Fibroblast of lung (primary cell): ENCODE measurements at regions not wholly inside any gene's neighbourhood (a gene's known extent, or its start where the extent isn't known, plus 50 kb on each side); places are given as distances from the start of the nearest gene placed in this dataset.

Experiments
- DNase-seq, 2 donors: peaks; one replicate each; pipeline versions ENCODE4 v3.0.0 to v3.0.0-alpha.2; 2010; ENCODE audit warnings: low read depth in 2 of 2
- H2AFZ ChIP-seq: 2 replicates; pipeline ENCODE4 v1.5.1; 2012; ENCODE audit warnings: low read length, control low read depth, inconsistent platforms
- H3K27ac ChIP-seq: 2 replicates; pipeline ENCODE4 v1.5.1; 2011; ENCODE audit warnings: low read length, control low read depth; ENCODE audit not compliant: insufficient read depth
- H3K27me3 ChIP-seq: 2 replicates; pipeline ENCODE4 v1.5.1; 2011; ENCODE audit warnings: mild to moderate bottlenecking, low read length; ENCODE audit not compliant: control insufficient read depth, insufficient read depth
- H3K36me3 ChIP-seq: 2 replicates; pipeline ENCODE4 v1.5.1; 2011; ENCODE audit warnings: low read length; ENCODE audit not compliant: control insufficient read depth, insufficient read depth
- H3K4me1 ChIP-seq: 2 replicates; pipeline ENCODE4 v1.5.1; 2011; ENCODE audit warnings: low read length; ENCODE audit not compliant: control insufficient read depth, insufficient read depth; ENCODE audit errors: extremely low read depth
- H3K4me2 ChIP-seq: 2 replicates; pipeline ENCODE4 v1.5.1; 2011; ENCODE audit warnings: low read length, control low read depth; ENCODE audit not compliant: insufficient read depth; ENCODE audit errors: extremely low read depth
- H3K4me3 ChIP-seq, 4 experiments: fragments of 200-600 bp in 1 of 4; sonication (generic) in 1 of 4; replicated peaks in 1 of 4; 2 replicates each; pipeline ENCODE4 v1.5.1; 2011 to 2016; ENCODE audit warnings: low read length in 4 of 4, low read depth in 3 of 4, mild to moderate bottlenecking in 3 of 4, control low read depth in 2 of 4, inconsistent platforms in 1 of 4, mixed read lengths in 1 of 4; ENCODE audit not compliant: insufficient read depth in 1 of 4; ENCODE audit errors: control extremely low read depth in 1 of 4
- H3K79me2 ChIP-seq: 2 replicates; pipeline ENCODE4 v1.5.1; 2012; ENCODE audit warnings: mild to moderate bottlenecking, low read length, inconsistent platforms; ENCODE audit not compliant: control insufficient read depth, insufficient read depth
- H3K9ac ChIP-seq: 2 replicates; pipeline ENCODE4 v1.5.1; 2011; ENCODE audit warnings: mild to moderate bottlenecking, low read length, control low read depth; ENCODE audit not compliant: insufficient read depth
- H3K9me3 ChIP-seq: 2 replicates; pipeline ENCODE4 v1.5.1; 2012; ENCODE audit warnings: low read depth, low read length; ENCODE audit not compliant: control insufficient read depth, insufficient read depth
- H4K20me1 ChIP-seq: 2 replicates; pipeline ENCODE4 v1.5.1; 2011; ENCODE audit warnings: low read length; ENCODE audit not compliant: control insufficient read depth, insufficient read depth; ENCODE audit errors: extremely low read depth
- CTCF ChIP-seq, 2 donors: IDR thresholded peaks in 1 of 2; conservative IDR thresholded peaks in 1 of 2; 1 replicate in 1 of 2; 2 replicates in 1 of 2; pipeline ENCODE4 v1.5.1; 2011 to 2012; ENCODE audit warnings: low read length in 2 of 2, control low read depth in 1 of 2, inconsistent platforms in 1 of 2, low read depth in 1 of 2, mild to moderate bottlenecking in 1 of 2
- EZH2 ChIP-seq: IDR thresholded peaks from 2 replicates; pipeline ENCODE4 v1.5.1; 2012; ENCODE audit warnings: low read length, control low read depth, mild to moderate bottlenecking; ENCODE audit errors: missing control alignments

GRCh38 chr4:146098397-146098796 is 77.1 kb upstream of the LSM6 start:
- Histone ChIP-seq H4K20me1 (no peaks in the 10 kb centered on the region), H3K4me2 (no peak overlapping the region), H3K27me3 (no peaks in the 10 kb centered on the region), H3K4me3 (no peak overlapping the region), H3K9ac (no peak overlapping the region), H2AFZ (no peak overlapping the region), H3K79me2 (no peaks in the 10 kb centered on the region), H3K27ac (no peak overlapping the region), H3K9me3 (no peaks in the 10 kb centered on the region), H3K36me3 (no peaks in the 10 kb centered on the region), H3K4me1 (no peaks in the 10 kb centered on the region)
- no peak for TF ChIP-seq EZH2
- no peak for TF ChIP-seq CTCF (conservative IDR thresholded peaks at IDR 0.05 in 1 of 2, IDR thresholded peaks at IDR 0.05 in 1 of 2; ENCODE audit: low read depth in 1 of 2, low read length in 2 of 2)
- DNase-seq, result no peak

DNA sequence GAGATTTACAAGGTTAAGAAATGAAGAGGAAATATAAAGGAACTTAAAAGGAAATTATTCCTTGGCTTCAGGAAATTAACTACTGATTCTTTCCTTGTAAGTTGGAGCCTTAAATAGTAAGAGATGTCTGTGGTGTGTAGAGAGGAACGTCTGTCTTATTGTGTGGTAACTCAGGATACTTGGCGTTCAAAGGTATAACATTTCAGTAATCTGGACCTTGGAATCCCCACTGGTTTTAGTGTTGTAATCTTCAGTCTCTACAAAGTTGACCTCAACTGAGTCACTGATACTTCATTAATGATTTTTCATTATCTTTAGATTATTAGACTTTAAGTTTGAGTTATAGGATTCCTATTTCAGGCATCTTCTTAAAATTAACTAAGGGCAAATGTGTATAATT is 79.1 kb upstream of the LSM6 start:
- Histone ChIP-seq H3K27me3 (no peaks in the 10 kb centered on the region), H4K20me1 (no peaks in the 10 kb centered on the region), H3K36me3 (no peaks in the 10 kb centered on the region), H2AFZ (no peak overlapping the region), H3K4me2 (no peak overlapping the region), H3K79me2 (no peaks in the 10 kb centered on the region), H3K4me3 (no peak overlapping the region), H3K9me3 (no peaks in the 10 kb centered on the region), H3K4me1 (no peaks in the 10 kb centered on the region), H3K27ac (no peak overlapping the region), H3K9ac (no peak overlapping the region)
- TF ChIP-seq EZH2, result no peak
- no peak for DNase-seq

DNA sequence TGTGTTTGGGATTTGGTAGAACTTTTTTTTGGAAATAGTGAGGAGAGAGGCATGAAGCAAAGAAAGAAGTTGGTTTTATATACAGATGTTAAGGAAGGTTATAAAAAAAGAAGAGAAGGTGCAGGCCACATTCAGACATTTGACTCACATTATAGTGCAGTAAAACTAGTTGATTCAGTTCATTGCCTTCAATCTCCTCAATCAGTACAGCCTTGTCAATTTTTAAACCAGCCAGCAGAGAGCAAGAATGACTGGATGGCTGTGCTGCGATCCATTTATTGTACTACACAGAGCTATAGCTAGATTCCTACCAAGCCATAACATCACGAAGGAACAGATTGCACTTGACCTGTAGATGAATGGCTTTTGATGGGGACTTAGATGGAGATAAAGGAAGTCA is 79.7 kb upstream of the LSM6 start:
- no peaks in the 10 kb centered on the region for H3K36me3 ChIP-seq
- no peak overlapping the region for H3K27ac ChIP-seq
- no peak overlapping the region for H3K9ac ChIP-seq
- H3K4me2 ChIP-seq, result no peak overlapping the region
- TF ChIP-seq CTCF (conservative IDR thresholded peaks at IDR 0.05 in 1 of 2, IDR thresholded peaks at IDR 0.05 in 1 of 2; ENCODE audit: low read depth in 1 of 2, low read length in 2 of 2) (no peak), EZH2 (no peak)
- no peaks in the 10 kb centered on the region for H3K79me2 ChIP-seq
- no peaks in the 10 kb centered on the region for H4K20me1 ChIP-seq
- H3K4me3 ChIP-seq, result no peak overlapping the region
- no peaks in the 10 kb centered on the region for H3K27me3 ChIP-seq
- H3K4me1 ChIP-seq, result no peaks in the 10 kb centered on the region
- DNase-seq, result no peak
- no peaks in the 10 kb centered on the region for H3K9me3 ChIP-seq
- H2AFZ ChIP-seq, result no peak overlapping the region
